ENCODE measurements at regions not wholly inside any gene's neighbourhood (a gene's known extent, or its start where the extent isn't known, plus 50 kb on each side); places are given as distances from the start of the nearest gene placed in this dataset.

DNA sequence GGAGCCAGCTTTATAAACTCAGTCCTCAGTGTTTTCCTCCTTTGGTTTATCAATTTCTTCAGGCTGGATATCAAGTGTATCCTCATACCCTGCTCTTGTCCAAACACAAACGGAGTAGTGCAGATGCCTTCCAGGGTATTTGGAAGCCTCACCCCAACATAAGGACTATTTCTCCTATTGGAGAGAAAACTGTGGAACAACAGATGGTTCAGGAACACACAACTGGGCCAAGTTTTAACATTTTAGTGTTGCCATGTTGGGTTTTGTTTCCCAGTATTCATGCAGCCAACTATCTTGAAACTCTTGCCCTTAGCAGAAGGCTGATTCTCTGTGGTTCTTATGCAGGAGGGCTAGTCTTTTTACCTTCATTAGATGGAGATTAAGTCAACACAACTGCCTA lies 398.1 kb downstream of the GABRB3 start:
- intact Hi-C loops (cut with DNase I): no loop called here
- Histone ChIP-seq H3K27ac (no peak overlapping the region), H3K4me1 (ENCODE audit: insufficient read depth) (no peaks in the 10 kb centered on the region), H3K4me3 (no peak overlapping the region), H3K27me3 (no peaks in the 10 kb centered on the region), H3K36me3 (no peaks in the 10 kb centered on the region), H3K9me3 (no peaks in the 10 kb centered on the region)
- TF ChIP-seq EP300 (IDR thresholded peaks at IDR 0.05) (no peak), POLR2A (IDR thresholded peaks at IDR 0.05) (no peak)
- TF ChIP-seq, protein P1, sequence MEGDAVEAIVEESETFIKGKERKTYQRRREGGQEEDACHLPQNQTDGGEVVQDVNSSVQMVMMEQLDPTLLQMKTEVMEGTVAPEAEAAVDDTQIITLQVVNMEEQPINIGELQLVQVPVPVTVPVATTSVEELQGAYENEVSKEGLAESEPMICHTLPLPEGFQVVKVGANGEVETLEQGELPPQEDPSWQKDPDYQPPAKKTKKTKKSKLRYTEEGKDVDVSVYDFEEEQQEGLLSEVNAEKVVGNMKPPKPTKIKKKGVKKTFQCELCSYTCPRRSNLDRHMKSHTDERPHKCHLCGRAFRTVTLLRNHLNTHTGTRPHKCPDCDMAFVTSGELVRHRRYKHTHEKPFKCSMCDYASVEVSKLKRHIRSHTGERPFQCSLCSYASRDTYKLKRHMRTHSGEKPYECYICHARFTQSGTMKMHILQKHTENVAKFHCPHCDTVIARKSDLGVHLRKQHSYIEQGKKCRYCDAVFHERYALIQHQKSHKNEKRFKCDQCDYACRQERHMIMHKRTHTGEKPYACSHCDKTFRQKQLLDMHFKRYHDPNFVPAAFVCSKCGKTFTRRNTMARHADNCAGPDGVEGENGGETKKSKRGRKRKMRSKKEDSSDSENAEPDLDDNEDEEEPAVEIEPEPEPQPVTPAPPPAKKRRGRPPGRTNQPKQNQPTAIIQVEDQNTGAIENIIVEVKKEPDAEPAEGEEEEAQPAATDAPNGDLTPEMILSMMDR (IDR thresholded peaks at IDR 0.05): no peak
- DNase-seq: no peak
- 67 to 92% (median 89%) methylated on average over 1 of the region's 1 CpG for WGBS, 3 donors

DNA sequence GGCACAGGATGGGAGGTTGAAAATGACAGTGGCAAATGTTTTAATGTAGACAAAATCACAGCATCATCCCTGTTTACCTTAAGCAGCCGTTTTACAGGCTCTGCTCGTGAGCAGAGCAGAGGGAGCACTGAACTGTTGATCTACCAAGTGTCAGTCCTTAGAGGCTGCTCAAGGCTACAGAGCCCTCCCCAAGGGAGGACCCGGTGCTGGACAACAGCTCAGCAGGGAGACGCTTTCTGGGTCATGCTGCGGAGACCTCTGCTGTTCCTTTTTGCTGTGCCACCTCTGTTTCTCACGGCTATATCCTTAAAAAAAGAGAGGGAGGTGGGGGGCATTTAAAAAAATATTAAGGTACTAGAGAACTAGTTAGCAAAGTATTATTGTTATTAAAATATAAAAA lies 400.2 kb downstream of the GABRB3 start:
- no peaks in the 10 kb centered on the region for H3K9me3 ChIP-seq
- 39 to 44% (median 44%) methylated on average over 6 of the region's 6 CpGs for WGBS, 3 donors
- no peaks in the 10 kb centered on the region for H3K36me3 ChIP-seq
- DNase-seq: no peak
- H3K4me3 ChIP-seq: no peak overlapping the region
- H3K27ac ChIP-seq: no peak overlapping the region
- no peaks in the 10 kb centered on the region for H3K4me1 ChIP-seq (ENCODE audit: insufficient read depth)
- intact Hi-C loops (cut with DNase I): no loop called here
- TF ChIP-seq POLR2A (IDR thresholded peaks at IDR 0.05) (no peak), EP300 (IDR thresholded peaks at IDR 0.05) (no peak)
- TF ChIP-seq, protein P1 (IDR thresholded peaks at IDR 0.05): no peak
- no peaks in the 10 kb centered on the region for H3K27me3 ChIP-seq

DNA sequence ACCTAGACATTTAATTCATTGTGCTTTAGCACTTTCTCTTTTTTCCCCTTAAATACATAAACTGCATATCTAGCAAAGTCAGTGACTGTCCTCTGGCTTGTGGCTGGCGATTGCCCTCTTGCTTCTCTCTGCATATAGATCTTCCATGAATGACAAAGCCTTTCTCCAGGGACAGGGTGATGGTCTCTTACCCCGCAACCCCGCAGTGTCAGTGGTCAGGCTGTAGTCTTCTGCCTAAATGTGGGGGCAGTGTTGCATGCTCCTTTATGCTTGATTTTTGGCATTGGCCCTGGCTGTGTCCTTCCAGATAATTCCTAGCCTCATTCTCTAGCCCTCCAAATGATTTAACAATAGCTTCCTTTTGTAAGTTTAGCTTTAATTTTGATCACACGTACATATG lies 407.8 kb downstream of the GABRB3 start:
- TF ChIP-seq POLR2A (IDR thresholded peaks at IDR 0.05): no peak
- Histone ChIP-seq H3K27me3 (no peaks in the 10 kb centered on the region), H3K4me1 (ENCODE audit: insufficient read depth) (no peaks in the 10 kb centered on the region), H3K36me3 (no peaks in the 10 kb centered on the region), H3K9me3 (no peaks in the 10 kb centered on the region), H3K27ac (no peak overlapping the region), H3K4me3 (no peak overlapping the region)
- DNase-seq: no peak
- intact Hi-C loops (cut with DNase I): no loop called here
- WGBS, 3 donors: 68 to 81% (median 78%) methylated on average over 4 of the region's 4 CpGs

DNA sequence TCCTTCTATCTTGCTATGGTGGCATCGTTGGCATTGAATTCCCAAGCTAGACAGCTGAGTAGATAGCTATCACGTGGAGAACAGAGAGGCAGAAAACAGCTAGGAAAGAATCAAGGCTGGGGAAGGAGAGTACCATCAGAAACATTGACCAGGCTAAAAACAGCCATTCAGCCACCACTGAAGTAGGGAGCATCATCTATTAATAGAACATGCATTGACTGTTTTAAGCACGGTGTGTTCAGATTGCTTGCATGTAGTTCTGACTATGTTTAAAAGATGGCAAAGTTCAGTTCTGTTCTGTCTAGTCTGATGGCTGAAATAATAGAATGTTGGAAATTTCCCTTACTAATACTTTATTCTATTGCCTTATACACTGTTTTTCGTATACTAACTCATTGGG lies 413.0 kb downstream of the GABRB3 start:
- H3K4me1 ChIP-seq (ENCODE audit: insufficient read depth): no peaks in the 10 kb centered on the region
- no peaks in the 10 kb centered on the region for H3K36me3 ChIP-seq
- intact Hi-C loops (cut with DNase I): no loop called here
- DNase-seq: no peak
- 68 to 78% (median 72%) methylated on average over 4 of the region's 4 CpGs for WGBS, 3 donors
- H3K27me3 ChIP-seq: no peaks in the 10 kb centered on the region
- no peak for TF ChIP-seq POLR2A (IDR thresholded peaks at IDR 0.05)
- no peak for TF ChIP-seq EP300 (IDR thresholded peaks at IDR 0.05)
- TF ChIP-seq, protein P1 (IDR thresholded peaks at IDR 0.05): no peak
- H3K4me3 ChIP-seq: no peak overlapping the region
- H3K9me3 ChIP-seq: no peaks in the 10 kb centered on the region
- H3K27ac ChIP-seq: no peak overlapping the region

DNA sequence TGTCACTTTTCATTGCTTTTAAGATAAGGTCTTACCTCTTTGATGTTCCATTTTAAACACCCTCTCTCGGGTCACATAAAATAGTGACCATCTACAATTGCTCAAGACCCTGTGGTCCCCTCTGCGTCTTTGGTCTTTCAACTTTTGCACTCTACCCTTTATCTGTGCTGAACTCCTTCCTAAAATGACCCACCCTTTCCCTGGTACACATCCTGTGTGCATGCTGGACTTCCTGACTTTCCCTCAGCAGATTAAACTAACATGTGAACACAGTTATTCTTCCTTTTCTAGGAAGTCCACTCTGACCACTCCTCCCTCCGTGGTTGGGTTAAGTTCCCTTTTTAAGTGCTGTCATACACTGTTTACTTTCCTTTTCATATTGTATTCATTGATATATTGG lies 414.2 kb downstream of the GABRB3 start:
- no peaks in the 10 kb centered on the region for H3K27me3 ChIP-seq
- TF ChIP-seq POLR2A (IDR thresholded peaks at IDR 0.05): no peak
- TF ChIP-seq, protein P1 (IDR thresholded peaks at IDR 0.05): no peak
- no peak for TF ChIP-seq EP300 (IDR thresholded peaks at IDR 0.05)
- no peak overlapping the region for H3K27ac ChIP-seq
- intact Hi-C loops (cut with DNase I): no loop called here
- H3K9me3 ChIP-seq: no peaks in the 10 kb centered on the region
- WGBS, 3 donors: 61 to 69% (median 62%) methylated on average over 3 of the region's 3 CpGs
- H3K4me1 ChIP-seq (ENCODE audit: insufficient read depth): no peaks in the 10 kb centered on the region
- no peaks in the 10 kb centered on the region for H3K36me3 ChIP-seq
- no peak for DNase-seq
- no peak overlapping the region for H3K4me3 ChIP-seq
